HG03025 (cell line): ENCODE measurements at regions not wholly inside any gene's neighbourhood (a gene's known extent, or its start where the extent isn't known, plus 50 kb on each side); places are given as distances from the start of the nearest gene placed in this dataset.

ENCODE experiments used
- ATAC-seq: cut with Tn5 transposase; IDR thresholded peaks from one replicate; pipeline ENCODE4 v1.9.1; 2021; ENCODE audit warnings: mild to moderate bottlenecking, moderate library complexity; ENCODE audit not compliant: unreplicated experiment, low FRiP score

- no peak for ATAC-seq
Measured at GRCh38 chr7:132733860-132734259, 157.6 kb upstream of the PLXNA4 start.

GRCh38 chr7:132732321-132732865, 156.1 kb upstream of the PLXNA4 start:
- no peak for ATAC-seq

DNA sequence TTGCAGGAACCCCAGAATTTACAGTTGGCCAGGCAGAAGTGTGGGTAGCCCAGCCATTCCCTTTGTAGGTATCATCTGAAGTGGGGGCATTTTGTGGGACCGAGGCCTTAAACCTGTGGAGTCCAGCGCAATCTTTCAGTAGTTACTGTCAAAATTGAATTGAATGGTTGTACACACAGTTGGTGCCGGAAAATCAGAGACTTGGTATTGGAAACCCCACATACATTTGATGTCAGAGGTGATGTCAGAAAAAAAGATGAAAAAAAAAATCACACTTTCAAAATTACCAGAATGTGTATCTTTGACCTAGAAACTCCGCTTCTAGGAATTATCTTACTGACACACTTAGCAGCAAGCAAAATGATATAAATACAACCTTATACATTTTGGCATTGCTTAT, 153.8 kb upstream of the PLXNA4 start:
- no peak for ATAC-seq

GRCh38 chr7:132723506-132724081, 147.3 kb upstream of the PLXNA4 start:
- no peak for ATAC-seq

DNA sequence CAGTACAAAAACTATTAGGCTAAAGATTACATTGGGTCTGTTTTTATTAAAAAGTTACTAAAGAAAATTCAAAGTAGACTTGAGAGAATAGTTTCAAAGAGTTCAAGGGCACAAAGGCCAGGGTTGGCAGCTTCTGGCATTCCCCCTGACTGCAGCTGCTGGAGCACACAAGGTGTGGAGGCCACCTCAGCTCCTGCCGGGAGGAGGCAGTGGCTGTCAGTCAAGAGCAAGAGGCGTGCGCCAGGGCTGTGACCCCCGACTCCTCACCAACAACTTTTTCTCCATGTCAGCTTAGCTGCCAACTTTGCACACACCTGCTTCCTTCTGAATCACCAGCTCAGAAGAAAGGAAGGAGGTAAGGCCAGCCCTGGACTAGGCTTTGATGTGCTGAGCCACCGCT, 144.6 kb upstream of the PLXNA4 start:
- ATAC-seq = no peak

GRCh38 chr7:132713893-132714292, 137.6 kb upstream of the PLXNA4 start:
- no peak for ATAC-seq

DNA sequence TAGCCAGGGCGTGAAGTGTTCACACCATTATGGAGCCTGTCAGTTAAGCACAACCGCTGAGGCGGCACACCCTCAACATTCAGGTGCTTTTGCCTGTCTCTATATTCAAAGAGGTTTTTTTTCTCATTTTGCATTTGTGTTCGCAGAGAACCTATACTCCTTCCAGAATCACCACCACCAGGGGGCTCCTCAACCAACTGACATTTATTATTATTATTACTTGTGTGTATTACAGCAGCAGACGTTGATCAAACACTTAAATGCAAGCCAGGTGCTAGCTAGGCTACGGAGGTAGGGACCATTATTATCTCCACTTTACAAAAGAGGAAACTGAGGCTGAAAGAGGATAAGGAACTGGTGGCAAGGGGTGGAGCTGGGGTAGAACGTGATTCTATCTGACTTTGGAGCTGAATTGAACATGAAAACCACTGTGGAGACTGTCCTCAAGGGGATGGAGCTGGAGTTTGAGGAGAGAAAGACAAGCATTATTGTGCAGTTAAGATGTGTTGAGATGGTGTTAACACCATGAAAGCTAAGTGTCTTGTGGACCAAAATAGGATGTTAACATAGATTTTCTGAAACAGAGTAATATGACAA, 133.8 kb upstream of the PLXNA4 start:
- ATAC-seq = no peak

- ATAC-seq = no peak
Measured at GRCh38 chr7:132708470-132708869, 132.2 kb upstream of the PLXNA4 start.

DNA sequence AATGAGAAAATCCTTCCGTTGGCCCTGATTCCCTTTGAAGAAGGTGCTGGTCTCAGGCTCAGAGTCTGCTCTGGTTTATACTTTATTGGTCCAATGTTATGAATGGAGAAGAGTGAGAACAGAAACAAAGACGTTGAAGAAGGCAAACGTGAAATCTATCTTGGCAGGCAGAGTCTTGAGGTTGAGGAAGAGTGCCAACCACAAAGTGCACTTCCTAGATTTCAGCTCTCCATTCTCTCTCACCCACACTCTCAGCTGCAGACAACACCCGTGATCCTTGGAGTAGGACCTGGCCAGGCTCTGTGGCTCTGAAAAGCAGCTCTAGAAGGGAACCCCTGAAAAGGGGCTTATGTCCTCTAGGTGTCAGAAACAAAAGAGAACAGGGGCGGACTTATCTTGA, 128.9 kb upstream of the PLXNA4 start:
- no peak for ATAC-seq

GRCh38 chr7:132703742-132704141, 127.5 kb upstream of the PLXNA4 start:
- no peak for ATAC-seq

DNA sequence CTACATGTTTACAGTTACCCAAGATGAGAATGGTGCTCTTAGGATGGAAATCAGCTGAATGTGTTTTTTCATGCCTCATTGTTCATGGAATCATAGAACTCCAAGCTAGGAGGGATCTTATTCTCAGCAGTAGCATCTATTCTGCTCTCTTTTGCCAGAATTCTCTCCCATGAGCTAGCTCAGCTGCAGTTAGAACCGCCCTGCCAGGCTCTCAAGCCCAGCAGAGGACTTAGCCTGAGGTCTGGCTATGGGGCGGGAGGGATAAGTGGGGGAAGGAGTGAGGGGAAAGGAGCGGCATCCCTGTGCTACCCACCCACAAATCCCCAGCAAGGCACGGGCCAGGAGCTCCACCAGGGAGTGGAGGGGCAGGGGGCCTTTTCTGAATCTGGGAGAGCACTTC, 120.7 kb upstream of the PLXNA4 start:
- no peak for ATAC-seq

GRCh38 chr7:132696332-132696731, 120.1 kb upstream of the PLXNA4 start:
- no peak for ATAC-seq

GRCh38 chr7:132691201-132691600, 114.9 kb upstream of the PLXNA4 start:
- ATAC-seq = no peak

GRCh38 chr7:132690174-132690573, 113.9 kb upstream of the PLXNA4 start:
- ATAC-seq = no peak

- no peak for ATAC-seq
Measured at GRCh38 chr7:132687981-132688383, 111.7 kb upstream of the PLXNA4 start.

DNA sequence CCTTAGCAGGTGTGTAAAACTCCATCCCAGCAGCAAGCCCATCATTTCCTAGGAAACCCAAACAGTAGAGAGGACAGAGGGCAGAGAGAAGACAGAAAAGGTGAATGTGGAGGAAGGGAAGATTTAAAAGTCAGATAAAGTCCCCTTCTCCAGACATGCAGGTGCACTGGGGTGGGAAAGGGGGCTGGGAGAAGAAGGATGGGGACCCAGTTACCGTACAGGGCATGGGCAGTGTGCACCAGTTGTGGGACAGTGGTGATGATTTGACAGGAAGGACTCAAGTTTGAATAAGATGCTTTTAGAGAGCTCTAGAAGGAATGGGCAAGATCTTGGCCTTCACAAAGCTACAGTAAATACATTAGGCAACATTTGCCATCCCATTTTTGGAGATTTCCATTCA, 110.7 kb upstream of the PLXNA4 start:
- no peak for ATAC-seq

GRCh38 chr7:132685277-132685676, 109.0 kb upstream of the PLXNA4 start:
- ATAC-seq = no peak

DNA sequence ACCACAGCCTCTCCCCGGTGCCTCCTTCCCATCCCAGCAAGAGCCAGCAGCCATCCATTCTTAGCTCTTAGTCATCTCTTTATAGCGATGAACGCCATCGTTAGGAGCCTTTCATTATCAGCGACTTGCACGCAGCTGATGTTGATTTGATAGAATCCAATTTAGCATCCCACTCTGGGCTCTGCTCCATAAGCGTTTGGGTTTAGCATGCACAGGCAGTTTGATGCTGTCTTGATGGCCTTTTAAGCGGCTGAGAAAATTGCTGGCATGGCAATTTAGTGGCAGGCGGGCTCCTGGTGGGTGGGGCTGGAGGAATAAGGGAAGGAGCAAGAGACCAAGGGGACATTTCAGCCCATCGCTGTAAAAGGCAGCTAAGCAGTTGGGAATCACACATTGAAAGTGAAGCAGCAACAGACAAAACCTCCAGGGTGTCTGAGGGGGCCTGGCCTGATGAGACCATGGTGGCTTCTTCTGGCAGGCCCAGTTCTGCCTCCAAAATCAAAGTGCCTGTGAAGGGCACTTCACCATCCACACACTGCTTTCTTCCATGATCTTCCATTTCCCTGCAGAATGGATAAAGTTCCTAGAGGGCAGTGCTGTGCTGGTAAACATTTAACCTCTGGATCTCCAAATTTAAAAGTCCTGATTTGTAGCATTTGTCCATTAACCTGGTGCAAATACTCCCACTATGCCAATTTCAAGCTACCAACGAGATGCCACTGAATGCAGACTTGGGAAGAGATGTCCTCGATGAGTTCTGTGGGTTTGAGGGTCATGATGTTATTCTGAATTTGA, 107.8 kb upstream of the PLXNA4 start:
- ATAC-seq = no peak

- no peak for ATAC-seq
Measured at GRCh38 chr7:132681951-132682350, 105.7 kb upstream of the PLXNA4 start.

DNA sequence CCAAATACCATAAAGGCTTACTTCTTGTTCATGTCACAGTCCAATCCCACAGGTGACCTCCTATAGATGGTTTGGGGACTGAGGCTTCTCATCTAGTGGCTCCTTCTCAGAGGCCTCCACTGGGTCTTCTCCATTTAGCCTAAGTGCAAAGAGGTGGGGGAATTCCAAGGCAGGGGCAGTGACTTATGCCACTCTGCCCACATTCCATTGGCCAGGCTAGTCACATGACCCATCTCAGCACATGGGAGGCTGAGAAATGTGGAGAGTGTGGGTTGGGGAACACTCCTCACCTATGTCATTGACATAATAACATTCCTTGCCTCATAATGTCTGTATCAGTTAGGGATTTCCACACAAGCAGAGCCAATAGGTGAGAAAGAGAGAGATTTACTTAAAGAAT, 104.3 kb upstream of the PLXNA4 start:
- ATAC-seq = no peak

DNA sequence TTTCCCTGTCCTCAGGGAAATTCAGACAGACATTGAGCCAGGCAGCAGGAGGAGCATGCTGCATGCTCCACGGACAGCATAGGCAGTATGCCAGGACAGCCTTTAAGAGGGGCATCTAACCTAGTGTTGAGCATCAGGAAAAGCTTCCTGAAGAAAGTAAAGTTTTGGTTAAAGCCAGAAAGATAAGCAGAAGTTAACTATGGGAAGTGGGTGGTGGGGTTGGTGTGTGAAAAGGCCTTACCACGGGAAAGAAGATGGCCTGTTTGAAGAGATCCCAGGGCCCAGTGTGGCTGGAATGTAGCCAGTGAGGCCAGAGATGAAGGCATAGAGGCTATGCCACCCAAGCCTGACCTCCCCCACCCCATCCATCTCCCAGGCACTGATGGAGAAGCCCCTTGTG, 102.4 kb upstream of the PLXNA4 start:
- no peak for ATAC-seq

DNA sequence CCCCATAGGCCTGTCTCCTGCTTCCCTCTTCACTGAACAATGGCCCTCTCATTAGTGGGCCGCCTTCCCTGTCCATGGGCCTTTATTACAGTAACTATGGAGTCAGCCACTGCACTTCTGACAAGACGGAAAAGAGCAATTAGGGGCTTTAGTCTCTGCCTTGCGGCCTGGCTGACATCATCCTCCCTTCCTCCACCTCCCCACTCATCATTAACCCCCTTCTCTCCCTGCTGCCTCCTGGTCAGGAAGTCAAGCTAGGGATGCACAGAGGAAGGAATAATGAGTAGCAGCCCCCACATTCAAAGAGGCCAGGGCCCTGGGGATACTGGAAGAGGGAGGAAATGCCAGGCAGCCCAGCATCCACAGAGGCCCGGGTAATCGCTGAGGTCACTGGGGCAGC, 101.6 kb upstream of the PLXNA4 start:
- ATAC-seq = no peak
